Neutrophil (primary cell): ENCODE measurements at regions not wholly inside any gene's neighbourhood (a gene's known extent, or its start where the extent isn't known, plus 50 kb on each side); places are given as distances from the start of the nearest gene placed in this dataset.
"Not testable (repeated sequence)": the region's sequence is repeated elsewhere in the genome, so short reads cannot be mapped to it uniquely, and the experiment has no call there.

Experiments used
- H3K27ac ChIP-seq: fragments of 200-600 bp; sonication (generic); 2 replicates; pipeline ENCODE4 v1.5.1; 2016; ENCODE audit warnings: mild to moderate bottlenecking, moderate library complexity
- H3K27me3 ChIP-seq: fragments of 200-600 bp; sonication (generic); 2 replicates; pipeline ENCODE4 v1.6.0; 2016; ENCODE audit warnings: mild to moderate bottlenecking
- H3K36me3 ChIP-seq: fragments of 200-600 bp; sonication (generic); 2 replicates; pipeline ENCODE4 v1.5.1; 2017
- H3K4me1 ChIP-seq, 2 experiments: fragments of 200-600 bp in 1 of 2; sonication (generic) in 1 of 2; 1 replicate in 1 of 2; 2 replicates in 1 of 2; pipeline versions ENCODE4 v1.5.1 to v1.6.1; 2013 to 2016; ENCODE audit warnings: low read depth in 1 of 2, low read length in 1 of 2, mild to moderate bottlenecking in 1 of 2, moderate library complexity in 1 of 2; ENCODE audit not compliant: control insufficient read depth in 1 of 2, insufficient read depth in 1 of 2
- H3K4me3 ChIP-seq, 2 experiments: fragments of 200-600 bp in 1 of 2; sonication (generic) in 1 of 2; 1 replicate in 1 of 2; 2 replicates in 1 of 2; pipeline ENCODE4 v1.5.1; 2013 to 2016; ENCODE audit warnings: low read depth in 1 of 2, low read length in 1 of 2, mild to moderate bottlenecking in 1 of 2, moderate library complexity in 1 of 2
- H3K9me3 ChIP-seq: fragments of 200-600 bp; sonication (generic); 2 replicates; pipeline ENCODE4 v1.5.1; 2016
- TF ChIP-seq, protein P1 (sequence below): fragments of 200-600 bp; sonication (generic); IDR thresholded peaks from 2 replicates; pipeline ENCODE4 v1.5.1; 2016; ENCODE audit warnings: antibody characterized with exemption

DNA sequence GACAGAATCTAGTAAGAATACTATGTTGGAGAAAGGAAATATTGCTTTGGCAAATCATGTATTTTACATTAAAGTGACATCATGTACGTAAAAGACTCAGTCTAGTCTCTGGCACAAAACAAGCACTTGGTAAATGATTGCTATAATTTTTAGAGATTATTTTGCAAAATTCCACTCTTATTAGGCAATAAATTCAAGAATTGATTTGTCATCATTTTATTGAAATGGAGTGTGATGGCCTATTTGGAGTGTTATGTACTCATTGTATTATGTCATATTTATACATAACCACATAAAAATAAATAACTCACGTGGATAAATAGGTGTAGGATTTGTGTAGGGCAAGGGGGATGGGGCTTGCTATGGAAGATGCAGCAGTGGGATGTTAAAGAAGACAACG lies 70.0 kb upstream of the FYN start:
- Histone ChIP-seq H3K27ac (no peak overlapping the region), H3K4me1 (peaks cover 12 to 24% of the 10 kb centered on the region in 2 experiments), H3K9me3 (no peaks in the 10 kb centered on the region), H3K36me3 (no peaks in the 10 kb centered on the region), H3K27me3 (no peaks in the 10 kb centered on the region), H3K4me3 (no peak overlapping the region)
- TF ChIP-seq, protein P1, sequence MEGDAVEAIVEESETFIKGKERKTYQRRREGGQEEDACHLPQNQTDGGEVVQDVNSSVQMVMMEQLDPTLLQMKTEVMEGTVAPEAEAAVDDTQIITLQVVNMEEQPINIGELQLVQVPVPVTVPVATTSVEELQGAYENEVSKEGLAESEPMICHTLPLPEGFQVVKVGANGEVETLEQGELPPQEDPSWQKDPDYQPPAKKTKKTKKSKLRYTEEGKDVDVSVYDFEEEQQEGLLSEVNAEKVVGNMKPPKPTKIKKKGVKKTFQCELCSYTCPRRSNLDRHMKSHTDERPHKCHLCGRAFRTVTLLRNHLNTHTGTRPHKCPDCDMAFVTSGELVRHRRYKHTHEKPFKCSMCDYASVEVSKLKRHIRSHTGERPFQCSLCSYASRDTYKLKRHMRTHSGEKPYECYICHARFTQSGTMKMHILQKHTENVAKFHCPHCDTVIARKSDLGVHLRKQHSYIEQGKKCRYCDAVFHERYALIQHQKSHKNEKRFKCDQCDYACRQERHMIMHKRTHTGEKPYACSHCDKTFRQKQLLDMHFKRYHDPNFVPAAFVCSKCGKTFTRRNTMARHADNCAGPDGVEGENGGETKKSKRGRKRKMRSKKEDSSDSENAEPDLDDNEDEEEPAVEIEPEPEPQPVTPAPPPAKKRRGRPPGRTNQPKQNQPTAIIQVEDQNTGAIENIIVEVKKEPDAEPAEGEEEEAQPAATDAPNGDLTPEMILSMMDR, result no peak

- Histone ChIP-seq H3K36me3 (no peaks in the 10 kb centered on the region), H3K4me3 (no peak overlapping the region), H3K27me3 (no peaks in the 10 kb centered on the region), H3K27ac (no peak overlapping the region), H3K9me3 (no peaks in the 10 kb centered on the region), H3K4me1 (peaks cover 12 to 24% of the 10 kb centered on the region in 2 experiments)
- TF ChIP-seq, protein P1, result no peak
Measured at GRCh38 chr6:111943726-111944125, 70.5 kb upstream of the FYN start.

DNA sequence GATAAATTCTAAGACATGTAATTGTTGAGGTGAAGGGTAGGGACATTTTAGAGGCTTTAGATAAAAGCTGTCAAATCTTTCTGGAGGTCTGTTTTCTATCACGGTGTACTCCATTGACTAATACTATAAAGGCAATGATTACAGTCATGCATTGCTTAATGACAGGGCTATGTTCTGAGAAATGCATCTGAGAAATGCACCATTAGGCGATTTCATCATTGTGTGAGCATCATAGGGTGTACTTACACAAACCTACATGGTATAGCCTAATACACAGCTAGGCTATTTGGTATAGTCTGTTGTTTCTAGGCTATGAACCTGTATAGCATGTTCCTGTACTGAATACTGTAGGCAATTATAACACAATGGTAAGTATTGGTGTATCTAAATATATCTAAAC lies 71.3 kb upstream of the FYN start:
- Histone ChIP-seq H3K4me3 (no peak overlapping the region), H3K36me3 (no peaks in the 10 kb centered on the region), H3K9me3 (no peaks in the 10 kb centered on the region), H3K4me1 (peaks cover 12 to 24% of the 10 kb centered on the region in 2 experiments), H3K27me3 (no peaks in the 10 kb centered on the region), H3K27ac (no peak overlapping the region)
- TF ChIP-seq, protein P1, result no peak

DNA sequence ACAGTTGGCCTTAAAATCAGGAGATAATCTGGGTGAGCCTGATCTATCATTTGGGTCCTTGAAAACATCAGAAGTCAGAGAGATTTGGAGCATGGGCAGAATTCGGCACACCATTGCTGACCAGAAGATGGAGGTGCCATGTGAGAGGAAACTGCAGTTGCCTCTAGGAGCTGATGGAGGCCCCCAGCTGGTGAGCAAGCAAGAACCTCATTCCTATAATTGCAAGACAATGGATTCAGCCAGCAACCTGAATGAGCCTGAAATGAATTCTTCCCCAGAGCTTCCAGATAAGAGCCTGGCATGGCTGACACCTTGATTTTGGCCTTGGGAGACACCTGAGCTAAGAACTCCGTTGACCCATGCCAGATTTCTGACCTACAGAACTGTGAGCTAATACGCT lies 76.3 kb upstream of the FYN start:
- TF ChIP-seq, protein P1, result no peak
- no peak overlapping the region for H3K4me3 ChIP-seq
- H3K36me3 ChIP-seq, result no peaks in the 10 kb centered on the region
- no peaks in the 10 kb centered on the region for H3K27me3 ChIP-seq
- peaks cover 0 to 6% of the 10 kb centered on the region in 2 experiments for H3K4me1 ChIP-seq
- no peaks in the 10 kb centered on the region for H3K9me3 ChIP-seq
- H3K27ac ChIP-seq, result no peak overlapping the region

- not testable (repeated sequence) for H3K9me3 ChIP-seq, H3K4me1 ChIP-seq, H3K36me3 ChIP-seq, H3K27me3 ChIP-seq, H3K27ac ChIP-seq, H3K4me3 ChIP-seq
Measured at GRCh38 chr6:111949984-111950383, 76.7 kb upstream of the FYN start.

DNA sequence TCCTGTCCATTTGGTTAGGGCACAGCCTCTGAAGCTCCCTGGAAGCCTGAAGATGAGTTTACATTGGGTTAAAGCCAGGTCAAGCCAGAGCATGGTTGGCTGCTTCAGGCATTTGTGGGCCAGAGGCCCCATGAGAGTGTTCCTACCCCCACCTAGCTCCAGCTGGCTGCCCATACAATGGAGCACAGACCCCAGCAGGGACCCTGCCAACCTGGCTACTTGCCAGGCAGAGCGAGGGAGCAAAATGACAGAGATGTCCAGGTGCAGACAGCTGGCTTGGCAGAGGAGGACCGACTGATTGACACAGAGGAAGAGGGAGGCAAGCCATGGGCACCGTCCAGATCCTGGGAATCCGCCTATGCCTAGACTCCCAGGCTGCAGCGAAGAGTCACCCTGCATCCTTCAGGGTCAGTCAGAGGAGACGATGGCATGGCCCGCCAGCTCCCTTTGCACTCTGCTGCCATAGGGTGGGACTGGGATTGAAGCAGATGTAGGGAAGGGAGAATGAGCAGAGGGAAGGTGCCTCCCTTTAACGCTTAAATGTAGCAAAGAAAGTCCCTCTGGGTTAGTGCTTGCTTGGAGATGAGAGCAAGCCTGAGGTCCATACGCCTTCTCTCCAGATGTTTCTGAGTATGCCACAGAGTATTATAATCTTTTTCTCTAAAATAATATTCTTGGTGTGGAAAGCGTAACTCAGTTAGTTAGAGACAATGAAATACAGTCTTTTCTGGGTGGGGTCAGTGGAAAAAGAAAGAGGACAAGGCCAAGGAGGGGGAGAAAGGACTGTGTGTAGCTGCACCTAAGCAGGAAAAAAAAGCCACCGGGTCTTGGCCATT lies 77.6 kb upstream of the FYN start:
- no peaks in the 10 kb centered on the region for H3K9me3 ChIP-seq
- peaks cover 0 to 6% of the 10 kb centered on the region in 2 experiments for H3K4me1 ChIP-seq
- TF ChIP-seq, protein P1, result no peak
- H3K4me3 ChIP-seq, result no peak overlapping the region
- H3K27me3 ChIP-seq, result no peaks in the 10 kb centered on the region
- H3K36me3 ChIP-seq, result no peaks in the 10 kb centered on the region
- no peak overlapping the region for H3K27ac ChIP-seq
